ENCODE measurements at regions not wholly inside any gene's neighbourhood (a gene's known extent, or its start where the extent isn't known, plus 50 kb on each side); places are given as distances from the start of the nearest gene placed in this dataset.

GRCh38 chr3:194939532-194939909, 253.8 kb downstream of the FAM43A start:
- H3K27me3 ChIP-seq (ENCODE audit: insufficient read depth, low read depth, severe bottlenecking) = no peaks in the 10 kb centered on the region
- H3K36me3 ChIP-seq = no peaks in the 10 kb centered on the region
- DNase-seq = no peak
- no peaks in the 10 kb centered on the region for H3K9me3 ChIP-seq (ENCODE audit: severe bottlenecking)
- H3K4me3 ChIP-seq (ENCODE audit: low read depth, low read length) = no peak overlapping the region
- H3K27ac ChIP-seq = no peak overlapping the region
- TF ChIP-seq CTCF (IDR thresholded peaks at IDR 0.05; ENCODE audit: low read depth, low read length) = no peak

GRCh38 chr3:194939949-194940770, 254.5 kb downstream of the FAM43A start:
- Histone ChIP-seq H3K4me3 (ENCODE audit: low read depth, low read length) (no peak overlapping the region), H3K27ac (no peak overlapping the region), H3K36me3 (no peaks in the 10 kb centered on the region), H3K27me3 (ENCODE audit: insufficient read depth, low read depth, severe bottlenecking) (no peaks in the 10 kb centered on the region), H3K9me3 (ENCODE audit: severe bottlenecking) (no peaks in the 10 kb centered on the region)
- no peak for TF ChIP-seq CTCF (IDR thresholded peaks at IDR 0.05; ENCODE audit: low read depth, low read length)
- DNase-seq = no peak

GRCh38 chr3:194941360-194941955, 255.8 kb downstream of the FAM43A start:
- no peak for TF ChIP-seq CTCF (IDR thresholded peaks at IDR 0.05; ENCODE audit: low read depth, low read length)
- H3K9me3 ChIP-seq (ENCODE audit: severe bottlenecking) = no peaks in the 10 kb centered on the region
- H3K27me3 ChIP-seq (ENCODE audit: insufficient read depth, low read depth, severe bottlenecking) = no peaks in the 10 kb centered on the region
- H3K4me3 ChIP-seq (ENCODE audit: low read depth, low read length) = no peak overlapping the region
- no peaks in the 10 kb centered on the region for H3K36me3 ChIP-seq
- no peak overlapping the region for H3K27ac ChIP-seq
- DNase-seq = no peak

GRCh38 chr3:194941956-194942511, 256.4 kb downstream of the FAM43A start:
- TF ChIP-seq CTCF (IDR thresholded peaks at IDR 0.05; ENCODE audit: low read depth, low read length) = no peak
- no peaks in the 10 kb centered on the region for H3K9me3 ChIP-seq (ENCODE audit: severe bottlenecking)
- DNase-seq = no peak
- no peaks in the 10 kb centered on the region for H3K27me3 ChIP-seq (ENCODE audit: insufficient read depth, low read depth, severe bottlenecking)
- H3K27ac ChIP-seq = no peak overlapping the region
- H3K4me3 ChIP-seq (ENCODE audit: low read depth, low read length) = no peak overlapping the region
- H3K36me3 ChIP-seq = no peaks in the 10 kb centered on the region

GRCh38 chr3:194944526-194944925, 258.8 kb downstream of the FAM43A start:
- DNase-seq = no peak
- Histone ChIP-seq H3K9me3 (ENCODE audit: severe bottlenecking) (no peaks in the 10 kb centered on the region), H3K27ac (no peak overlapping the region), H3K27me3 (ENCODE audit: insufficient read depth, low read depth, severe bottlenecking) (no peaks in the 10 kb centered on the region), H3K36me3 (no peaks in the 10 kb centered on the region), H3K4me3 (ENCODE audit: low read depth, low read length) (no peak overlapping the region)
- TF ChIP-seq CTCF (IDR thresholded peaks at IDR 0.05; ENCODE audit: low read depth, low read length) = no peak

Data from WERI-Rb-1 (cell line).